AG10803 (cell line): ENCODE measurements at regions not wholly inside any gene's neighbourhood (a gene's known extent, or its start where the extent isn't known, plus 50 kb on each side); places are given as distances from the start of the nearest gene placed in this dataset.

Experiments used
- DNase-seq: peaks from one replicate; pipeline ENCODE4 v3.0.0; 2010; ENCODE audit warnings: low read depth
- H3K4me3 ChIP-seq: 2 replicates; pipeline ENCODE4 v1.5.1; 2011; ENCODE audit warnings: mild to moderate bottlenecking, low read length, control low read depth
- CTCF ChIP-seq: conservative IDR thresholded peaks from 2 replicates; pipeline ENCODE4 v1.5.1; 2011; ENCODE audit warnings: mild to moderate bottlenecking, low read length, control low read depth, inconsistent platforms

- no peak overlapping the region for H3K4me3 ChIP-seq
- no peak for DNase-seq
- no peak for TF ChIP-seq CTCF
Observed at GRCh38 chrX:9257718-9258420, 207.0 kb upstream of the TBL1X start.

- TF ChIP-seq CTCF: no peak
- no peak for DNase-seq
- no peak overlapping the region for H3K4me3 ChIP-seq
Observed at GRCh38 chrX:9258421-9259104, 206.3 kb upstream of the TBL1X start.

GRCh38 chrX:9260603-9261002 lies 204.3 kb upstream of the TBL1X start:
- H3K4me3 ChIP-seq: no peak overlapping the region
- TF ChIP-seq CTCF: no peak
- no peak for DNase-seq

GRCh38 chrX:9267415-9267814 lies 197.4 kb upstream of the TBL1X start:
- TF ChIP-seq CTCF: no peak
- no peak overlapping the region for H3K4me3 ChIP-seq
- DNase-seq: no peak

- TF ChIP-seq CTCF: no peak
- DNase-seq: no peak
- H3K4me3 ChIP-seq: no peak overlapping the region
Observed at GRCh38 chrX:9269134-9269533, 195.7 kb upstream of the TBL1X start.

- TF ChIP-seq CTCF: no peak
- H3K4me3 ChIP-seq: no peak overlapping the region
- peak; percentile 77 for DNase-seq
Observed at GRCh38 chrX:9271789-9272525, 192.9 kb upstream of the TBL1X start.
